Nucleus accumbens (tissue), 56 donors: ENCODE measurements at regions not wholly inside any gene's neighbourhood (a gene's known extent, or its start where the extent isn't known, plus 50 kb on each side); places are given as distances from the start of the nearest gene placed in this dataset.
"Not testable (repeated sequence)": the region's sequence is repeated elsewhere in the genome, so short reads cannot be mapped to it uniquely, and the experiment has no call there.

Experiments used
- DNase-seq, 56 donors: peaks; one replicate each; lab custom pipeline; 2025; lab: John Stamatoyannopoulos, UW

DNA sequence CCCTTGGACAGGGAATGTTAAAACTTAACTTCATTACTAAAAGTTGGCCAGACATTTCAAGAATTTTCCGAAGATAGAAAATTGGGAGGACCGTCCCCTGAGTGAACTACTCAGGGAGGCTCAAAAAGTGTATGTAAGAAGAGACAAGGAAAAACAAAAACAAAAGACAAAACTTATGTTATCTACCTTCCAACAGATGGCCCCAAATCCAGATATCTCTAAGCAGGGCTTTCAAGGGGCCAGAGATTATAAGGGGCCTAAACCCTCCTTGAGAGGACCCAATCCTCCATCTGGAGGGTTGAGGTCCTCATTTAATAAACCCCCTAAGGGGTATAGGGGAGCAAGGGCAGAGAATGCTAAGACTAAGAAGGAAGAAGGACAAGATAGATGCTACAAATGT, 203.6 kb downstream of the SH2D4B start:
- DNase-seq = no peak

DNA sequence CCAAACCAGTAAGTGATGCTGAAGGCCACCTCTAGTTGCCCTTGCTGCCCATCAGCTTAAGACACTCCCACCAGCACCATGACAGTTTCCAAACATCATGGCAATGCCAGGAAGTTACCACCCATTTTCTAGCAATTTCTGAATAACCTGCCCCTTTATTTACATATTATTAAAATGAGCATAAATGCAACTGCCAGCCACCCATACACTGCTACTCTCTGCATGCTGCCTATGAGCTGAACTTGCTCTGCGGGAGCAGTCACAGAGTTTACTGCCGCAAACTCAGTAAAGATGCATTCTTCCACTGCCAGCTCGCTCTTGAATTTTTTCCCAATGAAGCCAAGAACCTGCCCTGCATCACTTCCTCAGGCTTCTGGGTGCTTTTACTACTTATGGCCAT, 212.6 kb downstream of the SH2D4B start:
- no peak for DNase-seq

DNA sequence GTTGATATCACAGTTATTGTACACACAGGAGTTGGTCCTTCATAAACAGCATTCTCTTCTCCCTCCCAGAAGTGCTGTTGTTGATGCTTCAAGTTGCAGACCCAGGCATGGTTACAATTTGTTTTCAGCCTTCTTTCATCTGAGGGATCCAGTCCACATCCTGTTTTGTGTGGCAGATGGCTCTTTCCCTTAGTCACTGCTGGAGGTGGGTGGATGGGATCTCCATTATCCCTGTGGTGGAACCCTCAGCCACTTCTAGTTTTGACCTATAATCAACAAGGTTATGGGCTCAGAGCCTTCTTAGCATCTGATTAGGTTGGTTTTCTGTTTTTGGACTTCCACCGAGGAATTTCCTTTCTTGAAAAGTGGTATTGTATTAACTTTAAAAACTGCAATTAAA, 214.2 kb downstream of the SH2D4B start:
- no peak for DNase-seq

DNA sequence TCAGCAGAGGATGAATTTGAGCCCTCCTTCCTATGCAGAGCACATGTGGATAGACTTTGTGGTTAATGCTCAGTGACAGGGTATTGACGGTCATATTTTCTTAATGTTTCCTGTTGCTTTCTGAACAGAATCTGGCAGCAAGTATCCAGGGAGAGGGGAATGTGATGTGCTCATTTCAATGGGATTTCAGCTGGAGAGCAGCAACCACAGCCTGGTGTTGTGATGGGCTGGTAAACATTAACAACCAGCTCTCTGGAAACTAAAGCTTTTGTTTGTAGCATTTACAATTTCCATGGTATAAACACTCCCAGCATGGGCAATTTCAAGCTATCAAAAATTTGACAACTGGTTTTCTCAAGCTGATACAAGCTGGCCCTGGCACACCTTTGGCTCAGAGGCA, 215.9 kb downstream of the SH2D4B start:
- no peak for DNase-seq

DNA sequence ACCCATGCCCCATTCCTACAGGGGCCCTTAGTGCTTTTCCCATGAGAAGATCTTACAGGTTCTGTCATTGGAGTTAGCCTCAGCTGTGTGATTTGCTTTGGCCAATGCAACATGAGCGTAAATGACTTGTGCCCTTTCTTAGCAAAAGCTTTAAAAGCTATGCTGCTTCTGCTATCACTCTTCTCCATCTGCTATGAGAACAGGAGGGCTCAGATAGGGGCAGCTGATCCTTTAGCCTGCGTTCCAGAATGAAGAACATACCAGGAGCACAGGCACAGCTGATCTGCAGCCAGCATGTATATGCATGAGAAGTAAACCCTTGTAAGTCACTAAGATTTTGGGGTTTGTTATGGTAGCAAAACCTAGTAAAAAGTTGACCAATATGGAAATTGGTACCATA, 218.2 kb downstream of the SH2D4B start:
- DNase-seq = no peak

DNA sequence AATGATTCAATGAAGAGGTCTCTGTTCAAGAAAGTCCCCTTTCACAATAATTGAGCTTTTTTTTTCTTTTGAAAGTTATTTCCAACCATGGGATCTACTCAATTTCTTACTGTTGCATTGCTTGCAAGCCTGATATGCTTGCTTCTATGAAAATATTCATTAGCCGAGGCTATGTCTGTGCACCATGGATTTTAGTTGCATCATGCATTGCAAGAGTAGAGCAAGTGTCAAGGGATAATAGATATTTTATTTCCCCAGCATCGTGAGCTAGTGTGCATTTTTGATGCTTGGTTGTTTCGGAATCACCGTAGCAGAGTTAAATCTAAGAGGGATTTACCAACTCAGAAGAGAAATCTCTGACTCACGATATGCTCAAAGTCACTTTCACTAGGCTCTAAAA, 222.0 kb downstream of the SH2D4B start:
- no peak for DNase-seq

DNA sequence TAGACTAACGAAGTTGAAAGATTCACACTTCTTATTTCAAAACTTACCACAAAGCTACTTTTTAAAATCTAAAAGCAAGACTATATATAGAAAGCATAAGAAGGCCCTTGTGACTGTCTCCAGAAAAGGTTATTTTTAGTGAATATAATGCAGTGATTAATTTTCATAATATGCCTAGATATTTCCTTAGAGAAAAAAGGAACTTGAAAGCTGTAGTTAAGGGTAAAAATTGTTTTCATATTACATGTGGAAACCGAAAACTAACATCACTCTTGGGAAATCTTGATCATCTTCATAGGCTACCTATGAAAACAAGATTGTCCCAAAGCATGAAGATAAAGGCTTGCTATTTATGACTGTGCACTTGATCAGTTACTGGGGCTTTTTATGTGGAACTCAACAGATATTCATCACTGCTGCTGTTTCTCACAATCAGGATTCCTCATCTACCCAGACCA, 223.2 kb downstream of the SH2D4B start:
- DNase-seq = no peak

DNA sequence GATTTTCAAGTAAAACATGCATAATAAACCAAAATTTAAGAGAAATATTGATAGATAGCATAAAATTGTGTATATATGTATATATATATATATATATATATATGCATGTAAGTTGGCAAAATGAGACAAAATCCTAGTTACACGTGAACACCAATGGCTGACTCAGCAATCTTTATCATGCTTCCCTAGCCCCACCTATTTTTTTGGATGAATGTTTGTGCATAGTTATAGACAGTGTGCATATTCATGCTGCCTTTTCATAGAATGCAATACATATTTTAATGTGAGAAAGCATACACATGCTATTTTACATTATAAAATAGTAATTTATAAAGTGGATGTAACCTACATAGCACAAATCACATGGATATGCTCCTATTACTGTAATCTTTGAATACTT, 230.3 kb downstream of the SH2D4B start:
- DNase-seq = no peak

DNA sequence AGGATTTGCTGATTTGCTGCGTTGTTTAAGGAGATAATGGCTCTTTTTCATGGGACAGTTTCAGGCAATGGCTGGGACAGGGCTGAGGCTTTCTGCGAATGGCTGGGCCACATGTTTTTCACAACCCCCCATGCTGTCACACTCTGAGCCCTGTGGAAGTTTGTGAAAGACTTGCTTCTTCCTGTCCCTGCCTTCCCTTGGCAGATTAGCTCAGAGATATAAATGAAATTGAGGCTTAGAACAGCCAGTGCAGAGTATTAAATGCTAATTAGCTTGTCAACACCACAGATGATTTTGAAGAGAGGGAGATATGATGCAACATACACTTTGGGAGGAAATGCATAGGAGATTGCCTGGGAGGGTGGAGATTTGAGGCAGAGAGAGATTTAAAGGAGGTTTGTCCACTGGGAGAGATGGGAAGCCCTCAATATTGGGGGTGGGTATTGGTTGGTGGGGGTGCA, 232.0 kb downstream of the SH2D4B start:
- DNase-seq = no peak

DNA sequence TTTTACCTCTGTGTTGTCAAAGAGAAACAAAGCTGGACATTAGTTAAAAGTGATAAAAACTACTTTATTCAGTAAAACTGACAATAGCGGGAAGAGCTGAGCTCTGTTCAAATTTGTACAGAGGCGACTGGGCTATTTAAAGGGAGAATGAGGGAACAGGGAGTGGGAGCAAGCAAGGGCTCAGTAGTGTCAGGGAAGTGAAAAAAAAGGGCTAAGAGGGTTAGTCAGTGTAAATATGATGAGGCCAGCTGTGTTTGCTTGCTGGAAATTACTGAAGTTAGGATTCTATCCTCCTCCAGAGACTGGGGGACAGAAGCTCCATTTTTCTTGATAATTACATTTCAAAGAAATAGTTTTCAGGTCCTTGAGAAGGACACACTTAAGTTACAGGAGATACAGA, 232.5 kb downstream of the SH2D4B start:
- DNase-seq = no peak

DNA sequence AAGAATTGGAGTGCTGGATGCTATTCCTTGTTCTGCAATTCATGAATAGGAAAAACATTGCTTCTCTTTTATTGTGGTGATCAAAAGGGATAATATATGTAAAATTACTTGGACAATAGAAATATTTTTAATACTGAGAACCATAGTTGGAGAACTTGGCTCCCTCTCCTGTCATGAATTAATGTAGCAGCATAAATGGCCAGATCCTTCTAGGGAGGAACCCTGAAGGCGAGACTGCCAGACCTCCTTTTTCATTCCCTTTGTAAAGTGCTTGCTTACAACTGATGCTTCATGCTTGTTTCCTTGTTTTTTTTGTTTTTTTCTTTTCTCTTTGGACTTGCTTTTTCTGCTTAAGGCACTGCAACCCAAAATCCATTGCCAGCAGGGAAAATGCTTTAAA, 233.6 kb downstream of the SH2D4B start:
- DNase-seq = no peak

DNA sequence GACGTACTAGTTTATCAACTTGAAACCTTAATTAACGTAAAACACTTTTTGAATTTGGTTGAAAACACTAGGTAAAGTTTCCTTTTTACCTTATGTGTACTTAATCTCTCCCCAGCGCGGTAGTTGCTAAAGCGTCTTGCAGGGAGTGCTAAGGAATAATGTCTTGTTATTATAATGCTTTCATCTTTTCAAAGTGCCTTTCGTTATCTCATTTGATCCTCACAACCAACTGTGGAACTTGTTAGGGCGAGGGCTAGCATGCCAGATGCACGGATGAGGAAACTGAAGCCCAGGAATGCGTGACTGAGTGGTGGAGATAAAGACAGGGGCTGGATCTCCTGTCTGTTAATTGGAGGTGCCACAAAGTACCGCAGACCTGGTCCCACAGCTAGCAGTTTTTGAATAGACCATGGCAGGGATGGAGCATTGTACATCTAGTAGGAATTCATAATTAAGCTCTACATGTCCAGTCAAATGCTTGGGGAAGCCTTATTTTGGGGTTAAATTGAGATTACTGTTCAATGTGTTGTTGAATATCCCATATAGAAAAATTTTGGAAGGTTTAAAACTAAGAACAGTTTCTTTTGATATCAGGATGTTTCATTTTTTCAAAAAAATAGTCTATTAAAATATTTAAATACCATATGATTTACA, 234.3 kb downstream of the SH2D4B start:
- DNase-seq = no peak

DNA sequence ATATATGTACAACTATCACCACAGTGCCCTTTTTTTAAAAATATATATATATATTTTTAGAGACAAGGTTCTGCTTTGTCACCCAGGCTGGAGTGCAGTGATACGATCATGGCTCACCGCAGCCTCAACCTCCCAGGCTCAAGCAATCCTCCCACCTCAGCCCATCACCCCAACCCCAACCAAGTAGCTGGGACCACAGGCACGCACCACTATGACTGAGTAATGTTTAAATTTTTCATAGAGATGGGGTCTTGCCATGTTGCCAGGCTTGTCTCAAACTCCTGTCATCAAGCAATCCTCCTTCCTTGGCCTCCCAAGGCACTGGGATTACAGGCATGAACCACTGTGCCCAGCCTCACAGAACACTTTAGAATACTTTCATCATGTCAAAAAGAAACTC, 234.9 kb downstream of the SH2D4B start:
- DNase-seq = no peak

DNA sequence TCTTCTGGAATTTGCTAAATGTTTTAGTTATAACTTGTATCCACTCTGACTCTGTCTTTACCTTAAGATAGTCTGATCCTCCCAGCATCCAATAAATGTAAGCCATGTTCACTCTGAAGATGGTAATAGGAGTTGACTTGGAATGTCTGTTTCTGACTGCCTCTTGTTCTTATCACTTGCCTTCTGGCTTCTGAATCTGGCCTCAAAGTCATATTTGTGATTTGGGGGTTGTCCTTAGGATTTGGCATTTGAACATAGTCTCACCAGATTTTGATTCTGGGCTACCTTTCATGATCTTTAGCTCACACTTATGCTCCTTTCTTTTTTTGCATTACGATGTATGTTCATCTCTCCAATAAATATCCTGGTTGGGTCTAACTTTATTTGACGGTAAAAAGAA, 247.0 kb downstream of the SH2D4B start:
- DNase-seq = no peak

DNA sequence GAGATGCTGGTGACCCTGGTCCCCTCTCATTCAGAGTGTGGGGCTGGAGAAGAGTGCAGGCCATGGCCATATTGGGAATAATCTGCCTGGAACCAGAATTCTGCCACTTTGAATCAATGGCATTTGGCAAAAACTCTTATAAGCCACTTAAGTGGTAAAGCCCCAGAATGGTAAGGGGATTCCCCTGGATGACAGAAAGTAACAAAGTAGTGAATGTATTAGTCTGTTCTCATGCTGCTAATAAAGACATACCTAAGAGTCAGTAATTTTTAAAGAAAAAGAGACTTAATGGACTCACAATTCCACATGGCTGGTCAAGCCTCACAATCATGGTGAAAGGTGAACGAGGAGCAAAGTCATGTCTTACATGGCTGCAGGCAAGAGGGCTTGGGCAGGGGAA, 248.6 kb downstream of the SH2D4B start:
- no peak for DNase-seq

DNA sequence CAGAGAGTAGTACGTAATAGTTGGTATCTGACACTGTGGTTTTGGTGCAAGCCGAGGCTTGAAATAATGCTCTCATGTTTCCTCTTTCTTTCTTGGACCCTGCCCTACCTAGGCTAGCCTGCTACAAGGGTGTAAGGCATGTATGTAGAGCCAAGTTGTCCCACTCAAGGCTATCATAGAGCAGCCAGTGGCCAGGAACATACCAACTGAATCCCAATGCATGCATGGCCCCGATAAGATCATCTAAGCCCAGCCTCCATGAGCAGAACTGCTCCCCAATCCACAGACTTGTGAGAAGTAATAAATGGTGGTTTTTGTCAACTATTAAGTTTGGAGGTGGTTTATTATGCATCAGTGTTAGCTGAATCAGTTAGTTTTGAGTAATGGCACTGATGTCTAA, 250.2 kb downstream of the SH2D4B start:
- no peak for DNase-seq

DNA sequence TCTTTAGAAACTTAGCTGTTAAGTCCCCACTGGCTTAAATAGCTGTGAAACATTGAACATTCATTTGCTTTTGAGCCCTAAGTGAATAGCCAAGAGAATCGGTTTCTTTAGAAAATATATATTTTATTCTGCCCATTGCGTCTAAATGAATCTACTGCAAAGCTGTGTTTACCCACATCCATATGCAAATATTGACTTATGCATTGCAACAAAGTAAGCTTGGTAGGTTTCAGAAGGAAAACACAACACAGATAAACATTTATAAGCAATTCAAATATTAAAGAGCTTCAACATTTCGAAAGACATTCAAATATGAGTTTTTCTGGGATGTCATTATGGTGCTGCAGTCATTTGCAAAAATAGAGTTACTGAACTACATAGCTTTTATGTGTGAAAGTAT, 257.3 kb downstream of the SH2D4B start:
- DNase-seq = no peak

DNA sequence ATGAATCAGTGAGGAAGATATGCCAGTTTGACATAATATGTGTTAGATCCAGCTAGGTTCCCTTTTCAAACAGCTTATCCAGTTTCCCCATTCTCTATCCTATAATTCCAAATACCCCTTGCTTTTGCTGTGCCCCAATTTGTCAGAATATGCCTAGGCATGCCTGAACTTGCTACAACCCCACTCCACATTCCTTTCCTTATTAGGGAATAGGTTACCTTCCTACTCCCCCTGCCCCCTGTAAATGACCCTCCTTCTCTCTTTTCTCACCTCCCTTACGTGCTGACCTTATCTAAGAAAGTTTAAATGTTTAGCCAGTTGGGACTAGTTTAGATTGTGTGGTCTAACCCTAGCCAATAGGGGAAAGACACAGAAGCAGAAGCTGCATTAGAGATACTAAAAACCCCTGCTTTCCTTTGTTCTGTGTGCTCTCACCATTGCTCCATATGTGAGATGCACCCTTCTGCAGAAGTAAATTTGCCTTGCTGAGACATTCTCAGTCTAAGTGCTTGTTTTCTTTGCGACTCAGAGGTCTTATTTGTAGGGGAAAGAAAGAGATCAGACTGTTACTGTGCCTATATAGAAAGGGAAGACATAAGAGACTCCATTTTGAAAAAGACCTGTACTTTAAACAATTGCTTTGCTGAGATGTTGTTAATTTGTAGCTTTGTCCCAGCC, 267.8 kb downstream of the SH2D4B start:
- no peak for DNase-seq

DNA sequence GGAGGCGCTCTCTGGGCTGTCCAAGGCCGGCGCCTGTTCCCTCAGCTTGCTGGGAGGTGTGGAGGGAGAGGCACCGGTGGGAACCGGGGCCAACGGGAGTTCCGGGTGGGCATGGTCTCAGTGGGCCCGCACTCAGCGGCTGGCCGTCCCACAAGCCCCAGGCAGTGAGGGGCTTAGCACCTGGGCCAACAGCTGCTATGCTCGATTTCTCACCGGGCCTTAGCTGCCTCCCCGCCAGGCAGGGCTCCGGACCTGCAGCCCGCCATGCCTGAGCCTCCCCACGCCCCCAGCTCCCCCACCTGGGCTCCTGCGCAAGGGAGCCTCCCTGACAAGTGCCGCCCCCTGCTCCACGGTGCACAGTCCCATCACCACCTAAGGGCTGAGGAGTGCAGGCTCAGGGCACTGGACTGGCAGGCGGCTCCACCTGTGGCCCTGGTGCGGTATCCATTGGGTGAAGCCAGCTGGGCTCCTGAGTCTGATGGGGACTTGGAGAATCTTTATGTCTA, 276.5 kb downstream of the SH2D4B start:
- DNase-seq = no peak

DNA sequence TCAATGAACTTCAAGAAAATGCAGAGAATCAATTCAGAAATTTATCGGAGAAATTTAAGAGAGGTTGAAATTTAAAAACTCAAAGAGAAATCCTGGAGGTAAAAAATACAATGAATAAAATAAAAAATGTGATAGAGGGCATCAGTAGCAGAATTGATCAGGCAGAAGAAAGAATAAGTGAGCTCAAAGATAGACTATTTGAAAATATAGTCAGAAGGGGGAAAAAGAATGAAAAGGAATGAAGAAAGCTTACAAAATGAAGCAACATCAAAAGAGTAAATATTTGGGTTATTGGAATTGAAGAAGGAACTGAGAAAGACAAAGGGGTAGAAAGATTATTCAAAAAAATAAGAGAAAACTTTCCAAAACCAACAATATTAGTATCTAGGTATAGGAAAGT, 291.4 kb downstream of the SH2D4B start:
- DNase-seq = no peak

DNA sequence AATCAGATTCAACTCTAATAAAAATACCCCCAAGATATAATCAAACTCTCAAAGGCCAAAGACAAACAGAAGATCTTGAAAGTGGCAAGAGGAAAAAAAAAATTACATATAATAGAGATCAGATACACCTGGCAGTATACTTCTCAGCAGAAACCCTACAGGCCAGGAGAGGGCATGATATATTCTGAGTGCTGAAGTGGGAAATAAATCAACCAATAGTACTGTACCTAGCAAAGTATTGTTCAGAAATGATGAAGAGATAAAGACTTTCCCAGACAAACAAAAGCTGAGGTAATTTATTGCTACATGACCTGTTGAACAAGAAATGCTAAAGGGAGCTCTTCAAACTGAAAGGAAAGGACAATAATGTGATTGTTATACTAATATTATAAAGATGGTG, 291.9 kb downstream of the SH2D4B start:
- DNase-seq = no peak

DNA sequence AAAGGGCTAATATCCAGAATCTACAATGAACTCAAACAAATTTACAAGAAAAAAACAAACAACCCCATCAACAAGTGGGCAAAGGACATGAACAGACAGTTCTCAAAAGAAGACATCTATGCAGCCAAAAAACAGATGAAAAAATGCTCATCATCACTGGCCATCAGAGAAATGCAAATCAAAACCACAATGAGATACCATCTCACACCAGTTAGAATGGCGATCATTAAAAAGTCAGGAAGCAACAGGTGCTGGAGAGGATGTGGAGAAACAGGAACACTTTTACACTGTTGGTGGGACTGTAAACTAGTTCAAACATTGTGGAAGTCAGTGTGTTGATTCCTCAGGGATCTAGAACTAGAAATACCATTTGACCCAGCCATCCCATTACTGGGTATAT, 295.0 kb downstream of the SH2D4B start:
- DNase-seq = not testable (repeated sequence)
